Suprapubic skin (tissue), 4 donors: ENCODE measurements at regions not wholly inside any gene's neighbourhood (a gene's known extent, or its start where the extent isn't known, plus 50 kb on each side); places are given as distances from the start of the nearest gene placed in this dataset.

ENCODE experiments used
- CTCF ChIP-seq, 2 donors: fragments of 200-600 bp in 1 of 2; fragments of 450-650 bp in 1 of 2; sonication (generic) in 1 of 2; IDR thresholded peaks; one replicate each; pipeline ENCODE4 v1.5.1; 2016 to 2019; ENCODE audit warnings: antibody characterized with exemption in 2 of 2, mild to moderate bottlenecking in 1 of 2, moderate library complexity in 1 of 2
- POLR2A ChIP-seq, 2 donors: fragments of 450-650 bp; IDR thresholded peaks; one replicate each; pipeline ENCODE4 v1.6.1; 2017; ENCODE audit warnings: antibody characterized with exemption in 2 of 2, mild to moderate bottlenecking in 2 of 2, moderate library complexity in 2 of 2
- POLR2AphosphoS5 ChIP-seq, 3 donors: sonication (generic); formaldehyde crosslinking; IDR thresholded peaks; one replicate each; pipeline ENCODE4 v1.6.1; 2017; ENCODE audit warnings: antibody characterized with exemption in 3 of 3

DNA sequence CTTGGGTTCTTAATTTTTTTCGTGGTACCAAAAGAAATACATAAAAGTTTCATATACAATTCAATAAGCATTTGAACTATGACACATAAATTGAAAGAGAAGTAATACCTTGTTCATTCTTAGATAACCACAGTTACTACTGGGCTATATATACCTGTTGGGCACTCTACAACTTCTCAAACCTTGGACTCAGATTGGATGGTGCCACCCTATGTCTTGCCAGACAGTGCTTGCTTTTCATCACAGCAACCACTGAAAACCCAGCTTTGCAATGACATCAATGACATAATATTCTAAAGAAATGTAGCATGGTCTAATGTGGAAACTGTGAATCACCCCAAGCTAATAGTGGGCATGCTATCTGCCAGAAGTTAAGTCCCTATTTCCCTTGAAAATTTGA lies 62.8 kb upstream of the DPH5 start:
- no peak for TF ChIP-seq CTCF (IDR thresholded peaks at IDR 0.05)
- TF ChIP-seq POLR2A (IDR thresholded peaks at IDR 0.05) = no peak
- no peak for TF ChIP-seq POLR2AphosphoS5 (IDR thresholded peaks at IDR 0.05)
